NCI-H1694 treated with DMSO at 0.1 percent for 48 hours (cell line): ENCODE measurements at regions not wholly inside any gene's neighbourhood (a gene's known extent, or its start where the extent isn't known, plus 50 kb on each side); places are given as distances from the start of the nearest gene placed in this dataset.

Source experiments
- DNase-seq: peaks from one replicate; lab custom pipeline; 2025; lab: John Stamatoyannopoulos, UW

DNA sequence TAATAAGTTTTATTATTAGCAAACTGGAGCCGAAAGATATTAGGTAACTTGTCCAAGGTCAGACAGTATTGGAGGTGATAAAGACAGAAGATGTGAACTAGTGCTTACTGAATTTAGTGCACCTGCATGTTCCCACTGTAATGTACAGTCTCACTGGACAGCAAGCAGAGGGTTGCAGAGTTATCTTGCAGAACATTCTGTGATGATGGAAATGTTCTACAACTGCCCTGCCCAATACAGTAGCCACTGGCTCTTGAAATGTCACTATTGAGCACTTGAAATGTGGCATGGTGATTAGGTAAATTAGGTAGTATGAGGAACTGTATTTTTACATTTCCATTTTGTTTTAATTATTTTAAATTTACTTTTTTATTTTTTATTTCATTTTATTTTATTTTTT is 356.6 kb downstream of the EPHA4 start:
- DNase-seq: no peak

DNA sequence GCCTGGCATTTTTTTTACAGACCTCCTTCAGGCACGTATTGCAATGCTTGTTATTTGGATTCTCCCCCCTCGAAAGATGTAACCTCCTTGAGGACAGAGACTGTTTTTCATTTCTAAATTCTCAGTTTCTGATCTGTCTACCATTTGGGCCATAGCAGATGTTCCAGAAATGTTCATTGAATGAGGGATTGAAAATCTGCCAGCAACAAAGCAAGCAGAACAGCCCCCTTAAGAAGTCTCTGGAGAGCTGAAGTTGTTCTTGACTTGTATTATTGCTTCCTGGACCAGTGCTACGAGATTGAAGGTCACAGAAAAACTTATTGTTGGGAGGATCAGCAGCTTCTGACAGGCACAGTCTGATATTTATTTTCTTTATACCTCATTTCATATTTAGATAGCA is 355.5 kb downstream of the EPHA4 start:
- DNase-seq: no peak

DNA sequence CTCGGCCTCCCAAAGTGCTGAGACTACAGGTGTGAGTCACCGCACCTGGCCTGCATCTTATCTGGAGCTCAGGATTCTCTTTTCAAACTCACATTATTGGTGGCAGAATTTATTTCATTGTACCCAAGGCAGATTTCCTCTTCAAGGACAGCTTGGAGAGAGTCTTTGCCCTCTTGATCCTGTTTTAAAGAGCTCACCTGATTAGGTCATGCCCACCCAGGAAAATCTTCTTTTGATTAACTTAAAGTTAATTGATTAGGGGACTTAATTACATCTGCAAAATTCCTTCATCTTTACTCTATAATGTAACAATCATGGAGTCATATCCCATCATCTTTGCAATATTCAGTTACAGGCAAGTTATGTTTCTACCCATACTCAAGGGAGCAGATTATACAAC is 346.4 kb downstream of the EPHA4 start:
- no peak for DNase-seq

DNA sequence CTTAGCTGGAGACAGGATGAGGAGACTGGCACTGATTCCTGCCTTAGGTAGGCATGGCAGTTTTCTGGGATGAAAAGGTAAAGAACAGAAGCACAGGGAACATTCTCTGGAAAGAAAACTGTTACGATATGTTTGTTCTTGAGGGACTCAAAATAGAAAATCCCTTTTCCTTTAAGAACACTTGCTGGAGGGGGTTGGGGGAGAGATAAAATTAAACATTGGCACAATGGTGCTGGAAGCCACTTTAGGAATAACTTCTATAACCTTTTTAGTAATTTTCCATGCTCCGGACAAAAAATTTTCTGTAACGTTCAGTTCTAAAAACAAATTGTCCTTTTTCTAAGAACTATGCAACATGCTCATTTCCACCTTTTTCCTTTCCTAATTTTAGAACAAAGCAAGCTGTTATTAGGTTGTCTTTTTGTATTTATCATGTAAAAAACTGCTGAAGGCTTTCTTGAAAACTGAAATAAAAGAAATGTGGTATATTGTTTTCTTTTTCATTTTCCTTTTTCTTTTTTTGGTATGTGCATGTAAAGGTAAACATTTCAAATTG is 343.8 kb downstream of the EPHA4 start:
- no peak for DNase-seq

DNA sequence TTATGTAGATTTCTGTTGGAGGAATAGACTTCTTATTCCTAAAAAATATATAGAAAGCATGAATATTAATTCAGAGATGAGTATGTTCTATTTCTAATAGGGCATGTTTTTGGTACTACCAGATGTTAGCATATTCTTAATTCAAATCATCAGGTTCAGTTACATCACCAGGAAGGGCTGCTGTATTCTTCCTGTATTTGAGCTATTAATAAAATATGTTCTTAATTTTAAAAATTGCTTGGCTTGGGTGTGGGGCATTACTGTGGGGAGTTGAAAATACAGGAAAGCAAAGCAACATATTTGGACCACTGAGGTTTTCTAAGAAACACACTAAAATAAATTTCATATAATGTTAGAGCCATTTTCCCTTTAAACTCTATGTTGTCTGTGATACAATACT is 343.0 kb downstream of the EPHA4 start:
- no peak for DNase-seq

DNA sequence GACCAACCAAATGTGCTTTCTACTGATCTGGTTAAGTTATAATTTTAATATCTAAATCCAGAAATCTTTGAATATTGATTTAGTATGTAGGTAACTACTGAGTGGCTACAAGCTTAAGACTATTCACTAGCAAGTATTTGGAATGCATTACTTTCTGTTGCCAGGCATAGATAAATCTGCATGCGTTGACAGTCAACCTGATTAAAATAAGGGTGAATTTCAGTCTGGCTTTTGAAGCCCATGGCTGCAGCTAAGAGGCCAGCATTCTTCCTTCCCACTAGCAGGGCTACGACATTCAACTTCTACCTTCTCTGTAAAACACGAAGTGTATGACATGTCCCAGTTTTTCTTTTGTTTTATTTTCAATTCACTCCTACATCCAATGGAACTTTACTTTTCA is 340.6 kb downstream of the EPHA4 start:
- DNase-seq: no peak

DNA sequence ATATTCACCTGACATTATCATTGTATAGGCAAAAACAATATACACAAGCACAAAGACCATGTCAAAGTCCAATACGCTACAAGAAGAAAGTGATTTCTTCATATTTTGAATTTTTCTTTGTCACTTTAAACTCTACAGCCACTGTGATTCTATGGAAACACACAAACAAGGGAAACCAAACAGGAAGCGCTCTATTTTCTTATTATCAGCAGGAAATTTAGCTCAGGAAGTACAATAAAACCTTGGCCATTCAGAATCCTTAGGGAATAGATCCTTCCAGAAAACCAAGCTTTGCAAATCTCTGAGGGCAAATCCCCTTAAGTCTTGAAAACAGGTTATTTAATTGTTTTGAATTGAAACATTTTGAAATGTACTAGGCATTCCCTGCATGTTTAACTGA is 336.2 kb downstream of the EPHA4 start:
- DNase-seq: no peak

DNA sequence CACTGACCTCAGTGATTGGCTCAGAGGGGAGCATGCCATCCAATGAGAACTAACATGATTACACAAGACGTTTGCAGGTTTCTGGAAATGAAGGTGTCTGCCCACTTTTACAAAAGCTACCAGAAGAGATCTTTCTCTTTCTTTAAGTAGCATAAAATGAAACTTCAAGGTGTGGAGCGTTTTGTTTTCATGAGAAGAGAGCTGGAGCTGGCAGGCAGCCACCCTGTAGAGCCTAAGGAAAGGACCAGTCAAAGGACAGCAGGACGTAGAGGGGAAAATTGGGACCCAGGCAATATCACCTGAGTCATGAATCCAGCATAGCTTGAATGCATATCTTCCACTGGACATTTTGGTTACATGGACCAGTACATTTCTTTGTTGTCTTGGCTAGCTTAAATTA is 331.0 kb downstream of the EPHA4 start:
- no peak for DNase-seq

DNA sequence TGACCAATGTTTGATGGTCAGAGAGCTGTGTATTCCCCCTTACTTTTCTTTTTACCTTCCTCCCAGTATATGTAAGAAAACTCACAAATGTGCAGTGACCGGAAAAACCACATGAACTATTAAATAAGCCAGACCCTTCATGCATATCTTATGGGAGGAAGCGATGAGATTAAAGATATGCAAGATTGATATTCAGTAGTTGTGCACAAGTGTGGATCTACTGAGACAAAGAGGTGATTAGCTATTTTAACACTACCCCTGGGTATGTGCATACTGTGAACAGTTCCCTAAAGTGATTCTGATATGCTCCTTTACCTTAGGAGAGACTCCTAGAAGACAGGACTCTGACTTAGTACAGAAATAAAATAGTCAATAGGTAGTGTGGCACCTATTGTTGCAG is 328.3 kb downstream of the EPHA4 start:
- DNase-seq: no peak

DNA sequence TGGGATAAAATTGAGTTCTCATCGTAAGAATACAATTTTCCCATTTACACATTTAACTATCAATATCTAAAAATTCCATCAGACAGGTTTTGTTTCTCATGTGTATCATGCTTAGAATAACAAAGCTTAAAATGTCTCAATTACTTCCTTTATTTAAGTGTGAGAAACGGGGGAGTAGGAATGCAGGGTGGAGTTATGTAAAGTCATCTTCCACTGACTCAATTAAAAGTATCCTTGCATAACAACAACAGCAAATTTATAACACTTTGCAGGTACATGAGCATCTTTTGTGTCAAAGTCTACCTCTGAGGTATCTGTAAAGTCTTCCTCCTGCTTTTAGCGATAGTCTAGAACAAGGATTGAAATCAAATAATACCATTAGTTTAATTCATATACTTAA is 327.1 kb downstream of the EPHA4 start:
- DNase-seq: no peak

DNA sequence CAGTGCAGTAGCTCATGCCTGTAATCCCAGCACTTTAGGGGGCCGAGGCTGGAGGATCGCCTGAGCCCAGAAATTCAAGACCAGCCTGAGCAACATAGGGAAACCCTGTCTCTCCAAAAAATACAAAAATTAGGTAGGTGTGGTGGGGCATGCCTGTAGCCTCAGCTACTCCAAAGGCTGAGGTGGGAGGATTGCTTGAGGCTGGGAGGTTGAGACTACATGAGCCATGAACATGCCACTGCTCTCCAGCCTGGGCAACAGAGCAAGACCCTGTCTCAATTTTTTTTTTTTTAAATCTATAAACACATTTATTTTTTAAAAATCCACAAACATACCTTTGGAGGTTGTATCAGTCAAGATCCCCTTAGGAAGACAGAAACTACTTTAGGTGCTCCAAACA is 326.3 kb downstream of the EPHA4 start:
- no peak for DNase-seq

DNA sequence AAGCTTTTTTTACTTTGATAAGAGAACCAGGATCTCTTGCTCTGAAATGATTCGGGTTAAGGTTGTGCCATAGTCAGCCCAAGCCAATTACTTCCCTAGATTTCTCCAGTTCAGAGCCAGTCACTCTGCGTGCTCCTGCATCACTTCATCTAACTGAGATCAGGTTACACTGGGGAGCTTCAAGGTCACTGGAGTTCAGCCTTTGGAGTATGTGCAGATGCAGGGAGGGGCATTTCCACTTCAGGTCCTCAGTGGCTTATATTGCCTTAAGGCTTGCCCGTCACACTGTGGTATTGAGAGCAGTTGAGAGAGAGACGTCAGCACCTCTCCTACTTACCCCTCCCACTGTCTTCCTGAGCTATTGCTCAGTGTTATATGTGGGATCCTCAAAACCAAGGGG is 317.8 kb downstream of the EPHA4 start:
- no peak for DNase-seq

DNA sequence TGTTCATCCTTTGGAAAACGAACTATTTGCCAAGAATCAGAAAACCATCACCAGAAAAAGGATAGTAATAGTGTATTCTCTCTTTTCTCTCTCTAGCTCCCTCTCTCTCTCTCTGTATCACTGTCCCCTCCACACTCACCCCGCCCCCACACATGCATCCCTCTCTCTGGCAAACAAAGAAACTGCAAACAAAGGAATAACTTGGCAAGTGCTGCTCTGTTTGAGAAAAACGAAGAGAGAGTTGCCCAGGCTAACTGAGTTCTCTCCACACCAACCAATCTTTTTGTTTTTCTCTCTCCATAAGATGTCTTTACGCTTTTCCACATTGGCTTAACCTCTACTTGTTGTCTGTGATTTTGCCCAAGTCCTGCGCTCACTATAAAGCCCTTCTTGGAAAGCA is 316.2 kb downstream of the EPHA4 start:
- DNase-seq: no peak

DNA sequence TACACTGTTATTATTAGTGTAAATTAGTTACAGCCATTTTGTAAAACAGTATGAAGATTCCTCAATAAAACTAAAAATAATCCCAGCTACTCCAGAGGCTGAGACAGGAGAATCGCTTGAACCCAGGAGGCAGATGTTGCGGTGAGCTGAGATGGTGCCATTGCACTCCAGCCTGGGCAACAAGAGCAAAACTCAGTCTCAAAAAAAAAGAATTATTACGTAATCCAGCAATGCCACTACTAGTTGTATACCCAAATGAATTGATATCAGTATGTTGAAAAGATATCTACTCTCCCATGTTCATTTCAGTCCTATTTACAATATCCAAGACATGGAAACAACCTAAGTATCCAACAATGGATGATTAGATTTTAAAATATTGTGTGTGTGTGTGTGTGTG is 313.6 kb downstream of the EPHA4 start:
- no peak for DNase-seq

DNA sequence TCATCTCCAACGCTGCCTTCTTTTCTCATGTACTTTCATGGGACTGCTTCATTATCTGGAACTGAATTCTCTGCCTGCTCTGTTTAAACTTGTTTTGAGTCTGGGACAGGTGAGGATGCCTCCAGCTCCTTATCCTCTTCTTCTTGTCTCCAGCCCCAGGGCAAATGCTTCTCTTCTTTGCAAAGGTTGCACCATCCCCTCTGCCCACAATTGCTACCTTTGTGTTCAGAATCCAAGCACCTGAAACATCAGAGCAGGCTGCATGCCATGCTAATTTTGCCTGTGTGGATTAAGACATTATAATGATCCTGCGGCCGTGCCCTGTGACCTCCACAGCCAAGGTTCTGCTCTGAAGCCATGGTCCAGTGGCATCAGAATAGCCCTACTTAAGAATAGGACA is 309.5 kb downstream of the EPHA4 start:
- DNase-seq: no peak

DNA sequence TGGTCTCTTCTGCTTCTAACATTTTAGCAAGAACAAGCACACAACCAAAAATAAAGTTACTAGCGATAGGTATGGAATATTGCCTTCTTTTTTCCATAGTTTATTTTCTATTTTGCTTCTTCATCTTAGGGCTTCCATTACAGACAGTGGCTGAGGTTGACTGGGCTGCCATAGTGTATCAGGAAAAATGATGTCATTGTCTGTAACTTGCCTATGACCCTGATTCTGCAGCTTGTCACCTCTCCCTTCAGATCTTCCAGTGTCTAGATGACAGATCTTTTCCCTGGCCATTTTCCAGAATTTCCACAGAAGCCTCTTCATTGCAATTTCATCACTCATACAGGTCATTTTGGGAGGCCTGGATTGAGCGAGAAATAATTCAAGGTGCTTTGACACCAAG is 308.5 kb downstream of the EPHA4 start:
- DNase-seq: no peak

DNA sequence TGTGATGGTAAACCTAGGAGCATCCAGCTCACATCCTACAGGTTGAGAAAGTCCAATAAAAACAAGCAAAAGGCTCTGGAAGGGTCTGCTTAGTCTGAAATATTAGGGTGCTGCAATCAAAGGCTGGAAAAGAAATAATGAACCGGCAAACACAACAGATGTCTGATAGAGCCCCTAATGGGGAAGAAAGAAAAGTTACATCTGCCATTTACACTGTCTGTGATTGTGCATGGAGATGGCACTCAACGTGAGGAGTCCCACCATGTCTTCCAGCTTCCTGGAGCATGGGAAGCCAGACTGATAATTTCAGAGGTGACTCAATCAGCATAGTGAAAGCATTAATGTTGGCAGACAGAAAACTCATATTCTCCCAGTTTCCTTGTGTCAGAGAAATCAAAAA is 307.8 kb downstream of the EPHA4 start:
- DNase-seq: no peak

DNA sequence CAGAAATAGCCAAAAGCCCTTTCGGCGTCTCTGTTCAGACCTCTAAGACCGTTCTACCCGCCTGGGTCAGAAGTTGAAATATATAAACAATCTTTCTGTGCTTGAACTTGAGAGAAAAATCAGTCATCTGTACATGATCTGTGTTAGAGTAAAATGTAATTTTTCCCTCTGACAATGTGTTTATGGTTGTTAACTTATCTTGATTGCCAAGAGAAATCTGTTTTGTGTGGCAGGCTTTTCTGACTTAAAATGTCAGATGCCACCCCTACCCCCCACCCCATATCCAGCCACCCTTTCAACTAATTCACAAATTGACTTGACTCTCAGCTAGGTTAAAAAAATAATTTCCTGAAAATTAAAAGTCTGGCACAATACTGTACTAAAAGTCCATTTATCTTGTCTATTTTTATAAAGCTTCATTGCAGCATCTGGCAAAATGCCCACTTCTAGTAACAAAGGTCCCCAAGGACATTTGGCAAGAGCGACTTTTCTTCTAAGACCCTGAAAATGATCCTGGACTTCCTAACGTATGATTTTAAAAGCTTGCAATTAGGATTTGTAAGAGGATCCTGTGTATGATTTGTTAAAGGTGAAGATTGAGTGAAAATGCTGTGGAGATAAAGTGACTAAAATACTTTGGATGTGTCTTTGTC is 304.2 kb downstream of the EPHA4 start:
- peak; percentile 13 for DNase-seq

DNA sequence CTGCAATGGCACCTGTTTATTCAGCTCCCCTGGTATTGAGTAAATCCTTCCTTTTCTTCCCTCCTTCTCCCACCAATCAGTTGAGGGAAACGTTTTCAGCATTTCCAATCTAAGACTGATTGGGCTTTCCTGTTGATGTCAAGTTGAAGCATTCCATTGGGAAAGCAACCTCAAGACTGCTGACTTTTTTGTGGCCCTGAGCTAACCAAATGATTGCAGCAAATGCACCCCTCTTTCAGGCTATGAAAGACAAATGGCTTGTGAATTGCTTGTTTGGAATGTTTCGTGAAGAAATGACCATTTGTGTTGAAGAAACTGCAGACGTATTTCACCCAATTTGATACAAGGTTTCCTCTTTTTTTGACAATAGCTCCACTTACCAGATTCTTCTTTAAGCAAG is 303.5 kb downstream of the EPHA4 start:
- no peak for DNase-seq

DNA sequence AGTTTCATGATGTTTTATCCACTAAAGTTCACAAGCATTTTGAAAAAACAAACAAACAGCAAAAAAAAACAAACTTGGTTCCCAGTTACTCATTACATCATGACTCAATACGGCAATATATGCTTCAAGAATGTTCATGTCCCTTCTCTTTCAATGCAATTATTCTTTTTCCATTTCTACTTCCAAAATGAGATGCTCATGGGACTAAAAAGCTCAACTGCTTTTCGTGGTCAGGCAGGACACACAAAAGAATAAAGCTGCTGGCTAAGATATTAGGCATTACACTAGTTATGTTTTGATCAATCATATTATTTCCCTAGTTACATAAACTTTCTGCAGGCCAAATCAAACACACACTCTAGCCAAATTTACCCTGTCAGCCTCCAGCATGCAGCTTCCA is 301.3 kb downstream of the EPHA4 start:
- DNase-seq: no peak

DNA sequence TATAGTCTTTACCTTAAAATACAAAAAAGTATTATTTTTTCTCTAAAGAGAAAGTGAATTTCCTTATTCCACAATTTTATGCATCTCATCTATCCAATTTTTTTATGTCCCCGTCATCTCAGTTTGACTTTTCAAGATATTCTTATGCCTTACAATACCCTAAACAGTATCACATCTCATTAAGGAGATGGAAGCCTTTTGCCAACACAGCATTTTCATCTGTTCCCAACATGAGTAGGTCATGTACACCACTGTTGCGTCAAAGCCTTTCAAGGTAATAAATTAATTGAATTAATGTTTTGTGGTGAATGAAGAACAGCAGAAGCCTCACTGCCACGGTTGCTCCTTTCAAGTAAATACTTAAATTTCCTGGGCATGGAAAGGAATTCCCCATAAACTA is 299.4 kb downstream of the EPHA4 start:
- no peak for DNase-seq

DNA sequence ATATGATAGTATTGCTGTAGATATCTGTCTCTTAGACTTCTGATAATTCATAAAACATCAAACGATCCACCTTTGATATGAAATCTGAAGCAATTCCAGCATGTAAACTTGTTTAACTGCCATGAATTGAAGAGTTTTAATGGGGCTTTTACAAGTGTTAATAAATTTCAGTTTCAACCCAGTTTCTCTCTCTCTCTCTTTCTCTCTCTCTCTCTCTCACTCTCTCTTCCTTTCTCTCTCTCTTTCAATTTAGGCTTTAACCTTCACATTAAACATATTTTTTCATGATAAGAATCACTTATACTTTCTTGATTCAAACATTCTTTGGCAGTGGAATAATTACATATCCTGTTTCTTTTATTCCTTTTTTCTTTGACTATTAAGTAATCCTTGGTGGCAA is 296.1 kb downstream of the EPHA4 start:
- no peak for DNase-seq

DNA sequence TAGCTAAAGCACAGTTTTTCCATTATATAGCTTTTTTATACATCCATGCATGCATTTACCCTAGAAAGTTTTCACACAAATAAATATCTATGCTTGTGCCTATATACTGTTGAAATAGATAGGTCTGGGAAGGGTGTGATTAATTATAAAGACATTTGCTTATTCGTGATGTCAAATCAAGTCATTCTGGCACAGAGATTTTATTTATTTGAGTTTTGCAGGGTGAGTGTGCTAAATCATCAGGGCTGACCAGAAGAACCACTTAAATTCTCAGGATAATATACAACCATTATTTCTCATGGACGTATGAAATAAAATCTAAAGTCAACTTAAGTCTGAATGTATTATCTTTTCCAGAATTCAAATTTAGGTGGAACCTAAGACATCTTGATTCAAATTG is 295.5 kb downstream of the EPHA4 start:
- no peak for DNase-seq

DNA sequence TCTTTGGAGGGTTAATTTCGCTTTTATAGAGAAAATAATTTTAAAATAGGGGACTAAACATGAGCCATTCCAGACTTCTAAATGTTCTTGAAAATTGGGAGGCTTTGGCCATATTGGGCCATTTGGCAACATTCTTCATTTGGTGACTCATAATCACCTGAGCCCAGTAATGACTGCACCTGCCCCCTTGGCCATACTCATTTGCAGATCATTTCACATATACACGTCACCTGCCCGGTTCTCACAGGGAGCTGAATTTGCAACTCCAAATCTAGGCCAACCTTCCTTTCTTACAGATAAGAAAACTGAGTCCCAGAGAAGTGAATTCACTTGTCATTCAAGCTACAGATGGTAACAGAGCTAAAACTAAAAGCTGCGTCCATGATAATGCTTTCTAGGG is 289.7 kb downstream of the EPHA4 start:
- DNase-seq: no peak
